ENCODE measurements at regions not wholly inside any gene's neighbourhood (a gene's known extent, or its start where the extent isn't known, plus 50 kb on each side); places are given as distances from the start of the nearest gene placed in this dataset.

GRCh38 chr4:1478766-1479355 is 72.6 kb upstream of the NKX1-1 start:
- TF ChIP-seq CTCF (IDR thresholded peaks at IDR 0.05) = no peak
- ATAC-seq = no peak
- whole genome bisulfite sequencing, 3 donors = 40 to 45% (median 41%) methylated on average over 9 to 10 of the region's 10 CpGs

GRCh38 chr4:1477045-1477840 is 71.0 kb upstream of the NKX1-1 start:
- no peak for ATAC-seq
- peak in 1 of 2 donors; percentile 44 for DNase-seq
- Histone ChIP-seq H3K9me3 (peaks cover 23% of the 10 kb centered on the region), H3K4me3 (no peak overlapping the region), H3K27me3 (ENCODE audit: insufficient read depth in 3 of 3, low read length in 2 of 3) (peaks cover 0 to 13% (median 7%) of the 10 kb centered on the region in 3 donors), H3K36me3 (ENCODE audit: insufficient read depth in 1 of 2, low read depth in 1 of 2) (no peaks in the 10 kb centered on the region), H3K4me1 (no peaks in the 10 kb centered on the region), H3K27ac (no peak overlapping the region)
- WGBS, 3 donors = 82 to 87% (median 83%) methylated on average over 18 of the region's 18 CpGs
- intact Hi-C loops (cut with DNase I) = no loop called here
- no peak for TF ChIP-seq CTCF (IDR thresholded peaks at IDR 0.05)

More at GRCh38 chr4:1478766-1479355, 72.6 kb upstream of the NKX1-1 start:
- Histone ChIP-seq H3K27me3 (ENCODE audit: insufficient read depth in 3 of 3, low read length in 2 of 3) (peaks cover 0 to 5% (median 0%) of the 10 kb centered on the region in 3 donors), H3K9me3 (peaks cover 23% of the 10 kb centered on the region), H3K4me3 (no peak overlapping the region), H3K27ac (no peak overlapping the region), H3K36me3 (ENCODE audit: insufficient read depth in 1 of 2, low read depth in 1 of 2) (no peaks in the 10 kb centered on the region), H3K4me1 (no peaks in the 10 kb centered on the region)
- DNase-seq = peak in 1 of 2 donors; percentile 40
- intact Hi-C loops (cut with DNase I) = no loop called here

- WGBS, 3 donors = 95 to 100% (median 96%) methylated on average over 2 of the region's 2 CpGs
- TF ChIP-seq CTCF (IDR thresholded peaks at IDR 0.05) = no peak
- H3K27ac ChIP-seq = no peak overlapping the region
- no peaks in the 10 kb centered on the region for H3K36me3 ChIP-seq (ENCODE audit: insufficient read depth in 1 of 2, low read depth in 1 of 2)
- no peak for DNase-seq
- peaks cover 12% of the 10 kb centered on the region for H3K9me3 ChIP-seq
- no peak overlapping the region for H3K4me3 ChIP-seq
- H3K27me3 ChIP-seq (ENCODE audit: insufficient read depth in 3 of 3, low read length in 2 of 3) = peaks cover 0 to 24% (median 8%) of the 10 kb centered on the region in 3 donors
- intact Hi-C loops (cut with DNase I) = no loop called here
- no peaks in the 10 kb centered on the region for H3K4me1 ChIP-seq
- no peak for ATAC-seq
Observed at GRCh38 chr4:1476140-1476513, 69.9 kb upstream of the NKX1-1 start.

- H3K27me3 ChIP-seq (ENCODE audit: insufficient read depth in 3 of 3, low read length in 2 of 3) = peaks cover 0 to 31% (median 8%) of the 10 kb centered on the region in 3 donors
- H3K36me3 ChIP-seq (ENCODE audit: insufficient read depth in 1 of 2, low read depth in 1 of 2) = no peaks in the 10 kb centered on the region
- peaks cover 7% of the 10 kb centered on the region for H3K9me3 ChIP-seq
- DNase-seq (no peak), ATAC-seq (no peak)
- H3K4me1 ChIP-seq = no peaks in the 10 kb centered on the region
- no peak overlapping the region for H3K4me3 ChIP-seq
- no peak overlapping the region for H3K27ac ChIP-seq
- 69 to 82% (median 73%) methylated on average over 1 of the region's 1 CpG for WGBS, 3 donors
- TF ChIP-seq CTCF (IDR thresholded peaks at IDR 0.05) = no peak
- intact Hi-C loops (cut with DNase I) = no loop called here
Observed at GRCh38 chr4:1475277-1476139, 69.3 kb upstream of the NKX1-1 start.
